Testis (tissue), 2 donors: ENCODE measurements at regions not wholly inside any gene's neighbourhood (a gene's known extent, or its start where the extent isn't known, plus 50 kb on each side); places are given as distances from the start of the nearest gene placed in this dataset.

Experiments
- DNase-seq: peaks from one replicate; pipeline ENCODE4 v3.0.0-alpha.2; 2019
- H3K27ac ChIP-seq, 2 donors: fragments of 200-600 bp; sonication (generic); one replicate each; pipeline ENCODE4 v1.5.1; 2019
- H3K27me3 ChIP-seq: fragments of 200-600 bp; sonication (generic); one replicate; pipeline ENCODE4 v1.5.1; 2019
- H3K36me3 ChIP-seq: fragments of 200-600 bp; sonication (generic); one replicate; pipeline ENCODE4 v1.5.1; 2017; ENCODE audit warnings: low read depth; ENCODE audit errors: missing control alignments
- H3K4me1 ChIP-seq: fragments of 200-600 bp; sonication (generic); one replicate; pipeline ENCODE4 v1.5.1; 2019
- H3K4me3 ChIP-seq, 2 donors: fragments of 200-600 bp; sonication (generic); one replicate each; pipeline ENCODE4 v1.5.1; 2017 to 2019
- H3K9me3 ChIP-seq: fragments of 200-600 bp; sonication (generic); one replicate; pipeline ENCODE4 v1.5.1; 2017
- POLR2A ChIP-seq: fragments of 450-650 bp; IDR thresholded peaks from one replicate; pipeline ENCODE4 v1.6.1; 2017; ENCODE audit warnings: antibody characterized with exemption, mild to moderate bottlenecking, moderate library complexity
- WGBS, 2 donors: methylation state at CpG; one replicate each; pipeline ENCODE4 v1.1.5; 2018; 5-methylcytosine and 5-hydroxymethylcytosine counted together
- intact Hi-C: fragments of 100-400 bp; cut with DNase I; formaldehyde crosslinking; loops from one replicate; pipeline ENCODE4 v1.15.1; 2023; ENCODE audit warnings: low total_unique reads
- TF ChIP-seq, protein P1 (sequence below), 3 experiments: fragments of 450-650 bp in 2 of 3; fragments of 200-600 bp in 1 of 3; sonication (generic) in 1 of 3; IDR thresholded peaks; one replicate each; pipeline ENCODE4 v1.5.1; 2016 to 2019; ENCODE audit warnings: antibody characterized with exemption in 3 of 3, mild to moderate bottlenecking in 2 of 3, moderate library complexity in 1 of 3

DNA sequence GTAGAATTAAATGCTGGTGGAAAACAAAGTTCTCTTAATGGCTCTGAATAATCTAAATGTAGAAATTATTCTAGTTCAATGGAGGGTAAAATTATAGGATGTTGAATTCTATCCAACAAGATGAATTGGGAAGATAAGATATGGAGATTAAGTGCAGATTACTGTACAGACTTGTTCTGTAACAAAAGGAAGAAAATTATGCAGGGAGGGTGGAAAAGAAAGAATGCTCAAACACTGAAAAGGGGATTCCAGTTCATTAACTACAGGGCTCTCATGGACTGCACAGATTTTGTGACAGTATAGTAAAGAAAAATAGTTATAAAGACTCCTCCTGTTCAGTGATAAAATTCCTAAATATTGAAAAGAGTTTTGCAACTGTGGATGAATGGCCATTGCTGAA, 1794.0 kb upstream of the PCDH7 start:
- H3K4me3 ChIP-seq = no peak overlapping the region
- H3K27ac ChIP-seq = no peak overlapping the region
- no peaks in the 10 kb centered on the region for H3K9me3 ChIP-seq
- no peak for DNase-seq
- TF ChIP-seq, protein P1, sequence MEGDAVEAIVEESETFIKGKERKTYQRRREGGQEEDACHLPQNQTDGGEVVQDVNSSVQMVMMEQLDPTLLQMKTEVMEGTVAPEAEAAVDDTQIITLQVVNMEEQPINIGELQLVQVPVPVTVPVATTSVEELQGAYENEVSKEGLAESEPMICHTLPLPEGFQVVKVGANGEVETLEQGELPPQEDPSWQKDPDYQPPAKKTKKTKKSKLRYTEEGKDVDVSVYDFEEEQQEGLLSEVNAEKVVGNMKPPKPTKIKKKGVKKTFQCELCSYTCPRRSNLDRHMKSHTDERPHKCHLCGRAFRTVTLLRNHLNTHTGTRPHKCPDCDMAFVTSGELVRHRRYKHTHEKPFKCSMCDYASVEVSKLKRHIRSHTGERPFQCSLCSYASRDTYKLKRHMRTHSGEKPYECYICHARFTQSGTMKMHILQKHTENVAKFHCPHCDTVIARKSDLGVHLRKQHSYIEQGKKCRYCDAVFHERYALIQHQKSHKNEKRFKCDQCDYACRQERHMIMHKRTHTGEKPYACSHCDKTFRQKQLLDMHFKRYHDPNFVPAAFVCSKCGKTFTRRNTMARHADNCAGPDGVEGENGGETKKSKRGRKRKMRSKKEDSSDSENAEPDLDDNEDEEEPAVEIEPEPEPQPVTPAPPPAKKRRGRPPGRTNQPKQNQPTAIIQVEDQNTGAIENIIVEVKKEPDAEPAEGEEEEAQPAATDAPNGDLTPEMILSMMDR (IDR thresholded peaks at IDR 0.05) = no peak
- TF ChIP-seq POLR2A = no peak
- no peaks in the 10 kb centered on the region for H3K36me3 ChIP-seq
- H3K27me3 ChIP-seq = no peaks in the 10 kb centered on the region
- H3K4me1 ChIP-seq = no peaks in the 10 kb centered on the region
- intact Hi-C loops = no loop called here

DNA sequence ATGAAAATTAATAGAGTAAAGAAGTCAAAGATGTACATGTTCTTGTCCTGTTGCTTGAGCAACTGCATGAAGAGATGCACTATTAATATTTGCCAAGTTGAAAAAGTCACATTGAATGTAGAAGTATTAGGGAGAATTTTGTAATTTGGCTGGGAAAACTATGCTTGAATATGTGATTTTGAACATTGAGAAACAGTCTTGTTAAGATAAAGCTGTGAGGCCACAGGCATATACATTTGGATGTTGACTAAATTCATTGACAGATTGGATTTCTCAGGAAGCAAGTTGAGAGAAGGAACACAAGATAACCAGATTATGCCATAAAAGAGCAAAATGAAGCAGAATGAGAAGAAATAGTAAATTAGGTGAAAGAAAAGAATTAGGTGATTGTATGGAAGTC, 1777.5 kb upstream of the PCDH7 start:
- H3K27me3 ChIP-seq = no peaks in the 10 kb centered on the region
- H3K27ac ChIP-seq = no peak overlapping the region
- no peak for DNase-seq
- H3K4me1 ChIP-seq = no peaks in the 10 kb centered on the region
- no peaks in the 10 kb centered on the region for H3K9me3 ChIP-seq
- no peaks in the 10 kb centered on the region for H3K36me3 ChIP-seq
- no peak overlapping the region for H3K4me3 ChIP-seq
- intact Hi-C loops = no loop called here
- TF ChIP-seq, protein P1 (IDR thresholded peaks at IDR 0.05) = no peak
- no peak for TF ChIP-seq POLR2A

DNA sequence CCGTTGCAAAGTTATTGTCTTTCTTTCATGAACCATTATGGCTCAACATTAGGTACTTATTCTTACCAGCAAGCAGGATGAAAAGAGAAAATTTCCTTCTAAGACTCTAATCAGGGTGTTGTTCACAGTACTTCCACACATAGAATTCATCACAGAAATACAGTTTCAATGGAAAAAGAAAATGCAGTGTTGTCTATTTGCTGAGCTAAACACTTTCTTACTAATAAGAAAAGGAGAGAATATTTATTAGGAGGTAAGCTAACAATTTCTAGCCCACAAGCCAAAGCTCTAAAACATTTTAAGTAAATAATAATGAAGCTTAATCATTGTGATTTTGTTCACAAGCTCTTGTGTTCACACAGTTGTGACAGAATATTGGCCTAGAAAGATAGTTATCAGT, 1772.8 kb upstream of the PCDH7 start:
- no peaks in the 10 kb centered on the region for H3K27me3 ChIP-seq
- WGBS, 2 donors = 69 to 75% methylated on average over 1 of the region's 1 CpG

GRCh38 chr4:28948501-28948900, 1771.7 kb upstream of the PCDH7 start:
- WGBS, 2 donors = 71 to 76% methylated on average over 2 of the region's 2 CpGs
- Histone ChIP-seq H3K4me3 (no peak overlapping the region), H3K27ac (no peak overlapping the region), H3K4me1 (no peaks in the 10 kb centered on the region), H3K36me3 (no peaks in the 10 kb centered on the region), H3K9me3 (no peaks in the 10 kb centered on the region), H3K27me3 (no peaks in the 10 kb centered on the region)
- TF ChIP-seq, protein P1 (IDR thresholded peaks at IDR 0.05) = no peak
- no peak for TF ChIP-seq POLR2A
- intact Hi-C loops = no loop called here
- DNase-seq = no peak

More for the DNA sequence above, 1772.8 kb upstream of the PCDH7 start:
- Histone ChIP-seq H3K4me1 (no peaks in the 10 kb centered on the region), H3K36me3 (no peaks in the 10 kb centered on the region), H3K27ac (no peak overlapping the region), H3K9me3 (no peaks in the 10 kb centered on the region), H3K4me3 (no peak overlapping the region)
- DNase-seq = no peak
- TF ChIP-seq, protein P1 (IDR thresholded peaks at IDR 0.05) = no peak
- no peak for TF ChIP-seq POLR2A
- intact Hi-C loops = no loop called here

GRCh38 chr4:28966982-28967381, 1753.2 kb upstream of the PCDH7 start:
- Histone ChIP-seq H3K4me3 (no peak overlapping the region), H3K9me3 (no peaks in the 10 kb centered on the region), H3K4me1 (no peaks in the 10 kb centered on the region), H3K27ac (no peak overlapping the region), H3K36me3 (no peaks in the 10 kb centered on the region), H3K27me3 (no peaks in the 10 kb centered on the region)
- TF ChIP-seq, protein P1 (IDR thresholded peaks at IDR 0.05) = no peak
- TF ChIP-seq POLR2A = no peak
- WGBS, 2 donors = 81 to 87% methylated on average over 4 of the region's 4 CpGs
- intact Hi-C loops = no loop called here
- no peak for DNase-seq
